Activated gamma-delta T cell treated with Interleukin-2 at 50 U/mL for 16 hours (primary cell): ENCODE measurements at regions not wholly inside any gene's neighbourhood (a gene's known extent, or its start where the extent isn't known, plus 50 kb on each side); places are given as distances from the start of the nearest gene placed in this dataset.

Experiments used
- DNase-seq: peaks from one replicate; pipeline ENCODE4 v3.0.0-alpha.2; 2020

DNA sequence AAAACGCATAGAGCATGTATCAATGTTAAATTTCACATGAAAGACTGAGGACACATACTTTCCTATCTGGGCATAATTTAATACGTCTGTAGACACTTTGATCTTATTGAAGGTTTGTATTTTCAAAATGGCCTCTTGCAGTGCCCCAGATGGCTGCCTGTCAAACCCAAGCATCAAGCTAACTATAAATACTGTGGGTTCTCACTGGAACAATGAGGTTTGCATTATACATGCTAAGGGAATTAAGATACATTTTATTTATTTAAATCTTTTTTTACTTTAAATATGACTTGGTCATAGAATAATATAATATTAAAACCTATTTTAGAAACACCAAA lies 702.9 kb upstream of the GRAMD2B start:
- DNase-seq = no peak

GRCh38 chr5:125720721-125721120 lies 702.5 kb upstream of the GRAMD2B start:
- DNase-seq = no peak

GRCh38 chr5:125722550-125722949 lies 700.7 kb upstream of the GRAMD2B start:
- no peak for DNase-seq

DNA sequence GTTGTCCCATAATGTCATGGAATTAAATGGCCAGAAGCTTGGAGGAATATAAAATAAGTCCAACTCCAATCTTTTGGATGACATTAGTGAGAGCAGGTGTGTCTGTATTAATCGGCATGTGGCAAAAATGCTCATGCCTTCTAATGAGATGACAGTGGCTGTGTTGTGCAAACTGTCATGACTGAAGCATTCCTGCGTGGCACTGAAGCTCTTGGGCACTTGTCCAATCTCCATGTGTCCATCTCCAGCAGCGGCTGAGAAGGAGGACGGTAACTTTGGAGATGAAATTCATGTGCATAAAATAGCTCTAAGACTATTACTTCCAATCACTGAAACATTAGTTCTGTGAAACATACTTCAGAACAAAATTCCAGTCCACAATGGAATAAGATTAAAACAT lies 697.5 kb upstream of the GRAMD2B start:
- DNase-seq = no peak

DNA sequence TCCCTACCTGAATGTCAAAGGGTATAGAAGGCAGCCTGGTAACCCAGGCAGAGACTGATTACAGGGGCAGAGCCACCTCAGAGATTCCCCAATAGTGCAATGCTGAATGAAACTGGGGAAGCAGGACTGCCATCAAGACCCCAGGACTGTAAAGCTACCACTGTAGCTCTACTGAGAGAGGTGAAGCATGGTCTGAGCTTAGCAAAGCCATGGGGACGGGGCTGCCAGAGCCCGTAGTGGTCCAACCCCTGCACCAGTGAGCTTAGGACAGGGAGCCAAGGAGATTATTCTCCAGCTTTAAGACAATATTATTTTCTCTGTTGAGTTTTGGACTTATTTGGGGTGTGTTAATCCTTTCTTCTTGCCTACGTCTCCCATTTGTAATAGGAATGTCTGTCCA lies 679.3 kb upstream of the GRAMD2B start:
- DNase-seq = no peak

DNA sequence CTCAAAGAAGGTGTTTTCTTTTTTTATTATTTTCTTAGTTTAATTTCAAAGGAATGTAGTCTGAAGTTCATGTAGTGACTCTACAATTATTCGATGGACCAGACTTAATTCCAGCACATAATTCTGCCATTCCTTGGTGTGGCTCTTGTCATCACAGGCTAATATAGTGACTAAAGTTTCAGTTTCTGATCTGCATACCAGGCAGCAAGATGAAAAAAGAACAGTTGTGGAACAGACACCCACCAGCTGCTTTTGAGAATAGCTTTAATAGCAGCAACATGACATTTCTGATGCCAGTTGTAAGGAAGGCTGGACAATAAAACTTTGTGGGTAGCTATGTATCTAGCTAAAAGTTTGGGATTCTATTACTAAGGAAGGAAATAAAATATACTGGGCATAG lies 676.3 kb upstream of the GRAMD2B start:
- DNase-seq = no peak

DNA sequence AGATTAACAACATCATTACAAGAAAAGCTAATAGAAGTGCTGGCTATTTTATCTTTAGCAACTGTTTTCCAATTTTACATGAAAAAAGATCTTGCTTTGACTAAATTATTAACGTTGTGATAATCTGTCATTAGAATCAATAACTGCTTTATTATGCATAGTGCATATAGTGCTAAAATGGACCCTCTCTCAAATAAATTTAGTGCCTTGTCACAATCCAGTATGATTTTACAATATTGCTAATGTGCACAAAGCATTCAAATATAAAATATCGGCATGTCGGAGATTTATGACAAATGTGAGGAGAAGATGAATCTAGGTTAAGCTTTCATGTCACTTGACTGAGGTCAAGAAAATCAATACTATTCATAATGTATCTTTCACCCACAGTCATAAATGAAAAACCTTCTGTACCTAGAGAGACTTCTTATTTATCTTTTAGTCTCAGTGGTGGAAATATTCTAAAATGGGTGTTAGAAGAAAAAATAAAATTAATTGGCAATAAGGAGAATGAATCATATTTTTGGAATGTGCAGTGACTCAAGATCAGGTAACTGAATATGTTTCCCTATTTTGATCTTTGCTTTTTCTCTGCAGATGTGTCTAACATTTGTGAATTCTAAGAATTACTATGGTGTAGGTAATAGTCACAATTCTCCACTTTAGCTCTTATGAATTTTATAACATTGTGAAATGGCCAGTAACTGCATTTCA lies 672.9 kb upstream of the GRAMD2B start:
- no peak for DNase-seq

DNA sequence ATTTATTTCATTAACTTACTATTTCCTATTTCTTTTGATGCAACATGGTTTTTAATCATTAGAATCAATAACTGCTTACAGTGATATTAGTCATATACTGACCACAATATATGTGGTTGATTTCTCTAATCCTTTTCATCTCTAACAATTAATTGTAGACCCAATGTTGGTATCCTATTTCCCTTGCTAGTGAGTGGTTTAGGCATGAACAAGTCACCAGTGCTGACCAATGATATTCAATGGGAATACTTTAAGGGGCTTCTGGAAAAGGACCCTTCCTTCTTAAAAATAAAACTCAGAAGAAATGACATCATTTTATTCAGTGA lies 672.4 kb upstream of the GRAMD2B start:
- DNase-seq = no peak

DNA sequence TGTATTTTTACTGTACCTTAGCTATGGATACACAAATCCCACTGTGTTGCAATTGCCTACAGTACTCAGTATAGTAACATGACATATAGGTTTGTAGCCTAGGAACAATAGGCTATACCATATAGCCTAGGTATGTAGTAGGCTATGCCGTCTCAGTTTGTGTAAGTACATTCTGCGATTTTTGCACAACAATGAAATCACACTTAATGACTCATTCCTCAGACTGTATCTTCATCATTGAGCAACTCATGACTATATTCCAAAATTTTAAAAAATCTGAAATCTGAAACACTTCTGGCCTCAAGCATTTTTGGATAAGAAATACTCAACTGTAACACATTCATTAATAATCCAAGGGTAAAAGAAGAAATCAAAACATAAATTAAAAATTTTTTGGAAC lies 666.8 kb upstream of the GRAMD2B start:
- DNase-seq = no peak

GRCh38 chr5:125766706-125767105 lies 656.5 kb upstream of the GRAMD2B start:
- no peak for DNase-seq

DNA sequence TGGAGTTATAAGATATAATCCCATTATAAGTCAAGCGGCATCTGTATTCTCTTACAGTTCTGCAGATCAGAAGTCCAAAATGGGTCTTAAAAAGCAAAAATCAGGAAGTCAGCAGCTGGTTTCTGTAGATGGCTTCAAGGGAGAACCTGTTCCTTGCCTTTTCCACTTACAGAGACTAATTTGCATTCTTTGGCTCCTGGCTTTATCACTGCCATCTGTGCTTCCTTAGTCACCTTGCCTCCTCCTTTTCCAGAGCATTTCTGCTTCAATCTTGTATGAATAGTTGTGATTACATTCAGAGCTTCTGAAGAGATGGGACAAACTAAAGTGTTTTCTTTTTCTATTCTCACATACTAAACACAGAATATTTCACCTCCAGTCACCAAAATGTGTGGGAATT lies 647.3 kb upstream of the GRAMD2B start:
- DNase-seq = no peak

DNA sequence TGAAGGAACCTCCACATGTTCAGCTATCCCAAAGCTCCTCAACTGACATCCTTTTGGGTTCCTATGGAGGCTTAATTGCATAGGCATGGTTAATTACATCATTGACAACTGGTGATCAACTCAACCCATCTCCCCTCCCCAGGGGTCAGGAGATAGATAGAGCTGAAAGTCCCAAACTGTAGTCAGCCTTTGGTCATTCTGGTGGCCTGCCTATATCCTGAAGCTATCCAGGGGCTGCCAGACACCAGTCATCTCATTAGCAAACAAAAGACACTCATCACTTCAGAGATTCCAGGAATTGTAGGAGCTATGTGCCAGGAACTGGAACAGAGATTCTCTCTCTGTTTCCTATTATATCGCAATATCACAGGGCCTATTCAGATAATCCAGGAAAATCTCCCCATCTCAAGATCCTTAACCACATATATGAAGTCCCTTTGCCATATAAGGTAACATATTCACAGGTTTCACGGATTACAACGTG lies 646.5 kb upstream of the GRAMD2B start:
- no peak for DNase-seq

- DNase-seq = no peak
Observed at GRCh38 chr5:125778791-125779190, 644.4 kb upstream of the GRAMD2B start.

- DNase-seq = no peak
Observed at GRCh38 chr5:125785407-125785806, 637.8 kb upstream of the GRAMD2B start.

GRCh38 chr5:125786021-125786420 lies 637.2 kb upstream of the GRAMD2B start:
- no peak for DNase-seq

- no peak for DNase-seq
Observed at GRCh38 chr5:125793470-125793869, 629.7 kb upstream of the GRAMD2B start.

DNA sequence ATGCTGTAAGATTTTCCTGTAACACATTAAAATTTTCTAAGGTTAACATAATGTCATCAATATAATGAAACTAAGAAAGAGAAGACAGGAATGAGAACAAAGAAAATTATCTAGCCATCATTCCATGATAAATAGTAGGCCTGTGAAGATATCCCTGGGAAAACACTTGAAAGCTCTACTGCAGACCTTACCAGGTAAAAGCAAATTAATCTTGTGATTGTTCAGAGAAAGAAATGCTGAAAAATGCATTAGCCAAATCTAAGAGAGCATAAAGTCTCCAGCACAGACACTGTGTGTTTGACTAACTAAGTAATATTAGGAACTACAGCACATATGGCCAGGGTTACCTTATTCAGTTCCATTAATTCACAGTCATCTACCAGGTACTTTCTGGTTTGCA lies 628.3 kb upstream of the GRAMD2B start:
- no peak for DNase-seq

GRCh38 chr5:125798307-125798706 lies 624.9 kb upstream of the GRAMD2B start:
- no peak for DNase-seq

- DNase-seq = no peak
Observed at GRCh38 chr5:125812651-125813050, 610.6 kb upstream of the GRAMD2B start.

DNA sequence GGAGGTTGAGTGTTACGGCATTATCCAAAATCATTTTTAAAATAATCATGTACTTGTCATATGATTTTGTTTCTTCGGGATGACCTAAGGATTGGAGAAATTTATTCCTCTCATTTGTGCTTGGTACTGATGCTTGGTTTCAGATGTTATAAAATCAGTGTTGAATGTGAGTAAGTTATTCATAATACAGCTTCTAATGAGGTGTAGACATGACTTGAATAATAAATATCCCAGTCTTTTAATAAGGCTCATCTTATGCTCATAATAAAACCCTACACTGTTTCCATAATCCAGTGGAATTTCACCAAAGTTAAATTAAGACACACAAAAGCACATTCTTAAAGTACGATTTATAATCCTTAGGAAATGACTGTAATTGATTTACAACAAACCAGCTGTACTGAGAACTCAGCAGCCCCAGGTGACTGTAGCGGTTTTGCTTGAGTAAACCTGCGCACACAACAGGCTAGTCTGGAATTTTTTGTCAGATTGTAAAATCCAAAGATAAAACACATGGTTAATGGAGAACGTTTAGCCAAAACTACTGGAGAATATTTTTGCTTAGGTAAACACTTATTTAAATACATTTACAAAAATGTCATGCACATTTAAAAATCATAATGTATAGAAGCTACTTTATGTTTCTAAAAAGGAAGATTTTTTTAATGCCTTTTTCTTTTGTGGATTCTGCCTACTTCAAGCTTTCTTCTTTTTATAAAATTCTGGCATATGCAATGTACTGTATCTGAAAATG lies 609.8 kb upstream of the GRAMD2B start:
- no peak for DNase-seq

DNA sequence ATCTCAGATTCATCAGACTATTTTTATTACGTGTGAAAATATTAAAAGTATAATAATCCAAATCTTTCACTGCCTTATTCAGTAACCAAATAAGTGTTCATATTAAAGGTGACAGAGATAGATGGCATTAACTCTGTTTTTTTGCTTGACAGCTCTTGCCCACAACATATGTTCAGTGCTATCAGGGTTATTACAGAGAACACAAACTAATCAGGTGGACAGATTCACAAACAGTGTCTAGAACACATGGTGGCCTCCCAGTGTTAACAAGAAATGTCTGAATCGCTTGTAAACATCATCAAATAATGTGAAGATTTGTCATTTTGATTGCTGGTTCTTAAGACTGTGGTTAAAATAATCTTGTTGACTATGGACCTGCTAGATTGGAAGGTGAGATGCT lies 609.1 kb upstream of the GRAMD2B start:
- DNase-seq = no peak

DNA sequence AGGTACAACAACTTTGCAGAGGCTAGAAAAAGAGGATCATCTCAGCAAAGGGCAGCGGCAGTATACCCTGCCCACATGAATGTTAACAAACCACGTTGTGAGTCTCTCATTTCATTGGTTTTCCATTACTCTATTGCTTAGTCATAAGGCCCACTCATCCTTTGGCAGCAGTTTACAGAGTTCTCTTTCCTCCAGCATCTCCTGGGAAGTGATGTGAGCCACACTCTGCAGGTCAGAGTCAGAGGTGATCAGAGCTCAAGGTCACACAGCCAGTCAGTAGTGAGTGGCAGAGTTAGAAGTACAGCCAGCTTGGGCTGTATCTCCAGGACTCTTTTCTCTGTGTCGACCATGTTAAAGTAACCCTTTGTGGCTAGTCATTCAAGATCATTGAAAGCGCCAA lies 599.6 kb upstream of the GRAMD2B start:
- DNase-seq = no peak

GRCh38 chr5:125826214-125826613 lies 597.0 kb upstream of the GRAMD2B start:
- DNase-seq = no peak

- no peak for DNase-seq
Observed at GRCh38 chr5:125829349-125829748, 593.9 kb upstream of the GRAMD2B start.

GRCh38 chr5:125833398-125833797 lies 589.8 kb upstream of the GRAMD2B start:
- DNase-seq = no peak
